GM21786 (cell line): ENCODE measurements at regions not wholly inside any gene's neighbourhood (a gene's known extent, or its start where the extent isn't known, plus 50 kb on each side); places are given as distances from the start of the nearest gene placed in this dataset.

Experiments
- ATAC-seq: cut with Tn5 transposase; IDR thresholded peaks from one replicate; pipeline ENCODE4 v1.9.1; 2021; ENCODE audit not compliant: unreplicated experiment

GRCh38 chr15:38072348-38073177, 138.1 kb downstream of the TMCO5A start:
- peak; percentile 55 for ATAC-seq

- no peak for ATAC-seq
Measured at GRCh38 chr15:38073178-38073946, 138.9 kb downstream of the TMCO5A start.

GRCh38 chr15:38074029-38074428, 139.6 kb downstream of the TMCO5A start:
- no peak for ATAC-seq

- ATAC-seq, result no peak
Measured at GRCh38 chr15:38075466-38075865, 141.0 kb downstream of the TMCO5A start.

GRCh38 chr15:38076786-38077185, 142.3 kb downstream of the TMCO5A start:
- no peak for ATAC-seq

- ATAC-seq, result no peak
Measured at GRCh38 chr15:38079236-38079635, 144.8 kb downstream of the TMCO5A start.

- no peak for ATAC-seq
Measured at GRCh38 chr15:38080651-38081275, 146.3 kb downstream of the TMCO5A start.

GRCh38 chr15:38084289-38084688, 149.8 kb downstream of the TMCO5A start:
- peak; percentile 70 for ATAC-seq

GRCh38 chr15:38085114-38085513, 150.7 kb downstream of the TMCO5A start:
- peak; percentile 66 for ATAC-seq

- ATAC-seq, result peak; percentile 52
Measured at GRCh38 chr15:38085931-38086568, 151.6 kb downstream of the TMCO5A start.

GRCh38 chr15:38086611-38087010, 152.2 kb downstream of the TMCO5A start:
- no peak for ATAC-seq

GRCh38 chr15:38088971-38089370, 154.5 kb downstream of the TMCO5A start:
- no peak for ATAC-seq

GRCh38 chr15:38090223-38090622, 155.8 kb downstream of the TMCO5A start:
- ATAC-seq, result no peak

- ATAC-seq, result no peak
Measured at GRCh38 chr15:38090678-38091077, 156.2 kb downstream of the TMCO5A start.

- no peak for ATAC-seq
Measured at GRCh38 chr15:38091078-38091645, 156.7 kb downstream of the TMCO5A start.

GRCh38 chr15:38093931-38094330, 158.7 kb upstream of the SPRED1 start:
- ATAC-seq, result no peak

- ATAC-seq, result no peak
Measured at GRCh38 chr15:38102972-38103371, 149.7 kb upstream of the SPRED1 start.

GRCh38 chr15:38103564-38103963, 149.1 kb upstream of the SPRED1 start:
- no peak for ATAC-seq

GRCh38 chr15:38111070-38111469, 141.6 kb upstream of the SPRED1 start:
- no peak for ATAC-seq

- ATAC-seq, result no peak
Measured at GRCh38 chr15:38112406-38112805, 140.2 kb upstream of the SPRED1 start.

- ATAC-seq, result no peak
Measured at GRCh38 chr15:38115121-38115520, 137.5 kb upstream of the SPRED1 start.
